NCI-H460 (cell line): ENCODE measurements at regions not wholly inside any gene's neighbourhood (a gene's known extent, or its start where the extent isn't known, plus 50 kb on each side); places are given as distances from the start of the nearest gene placed in this dataset.
A peak's percentile ranks its signal among the peaks of the same experiment; 100 is the strongest.
"Not testable (repeated sequence)": the region's sequence is repeated elsewhere in the genome, so short reads cannot be mapped to it uniquely, and the experiment has no call there.

Source experiments
- DNase-seq: peaks from one replicate; pipeline ENCODE4 v3.0.0-alpha.2; 2016; ENCODE audit warnings: low read depth; ENCODE audit errors: extremely low read depth

DNA sequence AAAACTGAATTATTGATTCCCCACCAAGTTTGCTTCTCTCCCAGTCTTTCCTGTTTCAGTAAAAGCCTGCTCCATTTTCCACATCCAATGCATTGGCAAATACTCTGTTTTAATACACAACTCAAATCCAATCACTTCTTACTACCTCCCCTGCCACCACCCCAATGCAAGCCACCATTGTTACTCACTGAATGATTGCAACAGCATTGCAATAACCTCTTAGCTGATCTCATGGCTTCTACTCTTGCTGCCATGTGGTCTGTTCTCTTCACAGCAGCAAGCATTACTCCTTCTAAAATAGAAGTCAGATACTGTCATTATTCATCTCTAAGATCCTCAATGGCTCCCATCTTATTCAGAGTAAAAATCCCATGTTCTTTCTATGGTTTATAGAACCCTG is 123.4 kb downstream of the ATP6V1G3 start:
- DNase-seq: no peak

DNA sequence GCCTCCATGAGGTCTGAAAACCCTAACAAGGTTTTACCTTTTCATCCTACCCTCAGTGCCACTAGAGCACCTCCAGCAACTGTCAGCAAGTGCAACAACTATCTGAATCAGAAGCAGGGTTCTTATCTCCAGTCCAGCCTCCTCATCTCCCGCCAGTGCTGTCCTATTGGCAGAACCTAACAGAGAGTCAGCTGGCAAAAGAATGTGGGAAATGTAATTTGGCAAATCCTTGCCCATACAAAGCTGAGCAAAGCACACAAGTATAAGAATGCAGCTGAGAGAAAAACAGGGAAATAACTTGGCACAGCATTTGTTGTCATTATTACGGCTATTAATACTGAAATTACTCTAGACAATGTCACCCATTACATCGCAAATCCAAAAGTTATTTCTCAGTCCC is 124.2 kb downstream of the ATP6V1G3 start:
- no peak for DNase-seq

GRCh38 chr1:198411240-198411639 is 129.2 kb downstream of the ATP6V1G3 start:
- no peak for DNase-seq

- DNase-seq: no peak
Observed at GRCh38 chr1:198408716-198409115, 131.8 kb downstream of the ATP6V1G3 start.

GRCh38 chr1:198404632-198405031 is 135.8 kb downstream of the ATP6V1G3 start:
- DNase-seq: not testable (repeated sequence)

DNA sequence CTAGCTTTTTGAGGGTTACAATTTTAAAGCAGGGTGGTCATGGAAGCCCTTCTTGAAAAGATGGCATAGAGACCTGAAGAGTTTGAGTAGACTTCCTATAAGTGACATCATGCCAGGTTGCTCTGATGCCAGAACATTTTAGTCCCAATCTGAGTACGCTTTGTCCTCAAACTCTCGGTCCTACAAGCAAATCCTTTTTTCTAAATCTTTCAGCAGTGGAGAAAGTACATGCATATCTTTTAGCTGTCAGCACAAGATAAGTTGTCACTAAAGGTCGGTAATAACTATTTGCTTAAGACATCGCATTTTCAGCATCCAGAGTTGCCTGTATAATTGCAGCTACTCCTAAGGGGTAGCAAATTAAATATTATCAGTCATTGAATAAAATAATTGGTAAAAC is 140.4 kb downstream of the ATP6V1G3 start:
- DNase-seq: no peak

DNA sequence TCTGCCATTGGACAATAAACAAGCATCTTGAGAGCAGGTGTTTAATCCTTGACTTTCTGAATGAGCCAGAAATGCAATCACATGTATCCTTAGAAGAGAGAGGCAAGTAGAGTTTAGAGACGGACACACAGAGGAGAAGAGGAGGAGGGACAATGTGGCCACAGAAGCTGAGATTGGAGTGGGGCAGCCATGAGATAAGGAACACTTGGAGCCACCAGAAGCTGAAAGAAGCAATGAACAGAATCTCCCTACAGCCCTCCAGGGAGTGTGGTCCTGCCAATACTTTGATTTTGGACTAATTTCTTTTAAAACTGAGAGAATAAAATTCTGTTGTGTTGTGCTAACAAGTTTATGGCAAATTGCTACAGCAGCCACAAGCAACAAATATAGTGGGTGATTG is 141.0 kb downstream of the ATP6V1G3 start:
- DNase-seq: no peak

- DNase-seq: no peak
Observed at GRCh38 chr1:198397208-198397808, 143.2 kb downstream of the ATP6V1G3 start.

GRCh38 chr1:198391393-198392020 is 149.0 kb downstream of the ATP6V1G3 start:
- DNase-seq: no peak

DNA sequence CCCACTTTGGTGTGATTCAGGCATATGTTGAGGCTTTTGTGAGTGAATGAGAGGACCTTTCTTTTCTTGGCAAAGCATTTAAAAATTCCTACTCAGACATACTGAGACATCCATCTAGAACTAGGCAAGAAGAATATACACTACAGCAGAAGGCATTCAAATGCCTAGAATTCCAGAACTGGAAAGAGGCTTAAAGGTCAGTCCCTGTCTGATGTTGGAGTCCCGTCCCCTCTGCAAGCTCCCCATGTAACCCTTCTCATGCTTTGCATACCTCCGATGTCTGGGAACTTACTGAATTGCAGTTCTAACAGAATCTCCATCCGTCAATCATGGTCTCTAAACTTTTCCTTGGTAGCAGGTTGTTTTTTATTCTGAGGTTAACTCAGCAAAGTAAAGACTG is 152.9 kb downstream of the ATP6V1G3 start:
- no peak for DNase-seq

DNA sequence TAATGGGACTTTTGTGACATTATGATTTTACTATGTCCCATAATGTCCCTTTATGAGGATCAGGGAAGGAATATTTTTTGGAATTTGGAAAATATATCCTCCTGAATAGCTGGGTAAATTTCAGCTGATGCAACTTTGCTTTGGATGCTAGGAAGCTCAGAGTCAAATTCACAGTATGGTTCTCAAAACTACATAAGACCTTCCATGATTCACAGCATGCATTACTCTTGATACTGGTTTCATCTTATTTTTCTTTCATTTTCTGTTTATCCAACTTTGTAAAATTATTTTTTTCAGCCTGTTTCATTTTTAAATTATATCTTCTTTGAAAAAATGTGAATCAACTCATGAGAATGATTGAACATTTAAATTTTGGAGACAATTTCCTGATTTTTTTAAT is 160.2 kb downstream of the ATP6V1G3 start:
- no peak for DNase-seq

DNA sequence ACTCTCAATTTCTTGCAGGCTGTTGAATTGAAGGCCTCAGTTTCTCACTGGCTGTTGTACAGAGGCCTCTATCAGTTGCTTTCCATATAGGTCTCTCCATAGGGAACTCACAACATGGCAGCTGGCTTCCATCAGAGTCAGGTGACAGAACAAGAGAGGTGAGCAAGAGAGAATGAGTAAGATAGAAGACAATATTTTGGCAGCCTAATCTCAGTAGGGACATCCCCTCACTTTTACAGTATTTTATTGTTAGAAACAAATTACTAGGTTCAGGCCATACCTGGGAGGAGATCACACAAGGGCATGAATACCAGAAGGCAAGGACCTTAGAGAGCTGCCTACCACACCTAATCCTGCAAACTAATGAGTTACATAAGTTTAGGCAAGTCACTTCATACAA is 162.8 kb downstream of the ATP6V1G3 start:
- no peak for DNase-seq

- DNase-seq: no peak
Observed at GRCh38 chr1:198374288-198374687, 166.2 kb downstream of the ATP6V1G3 start.

DNA sequence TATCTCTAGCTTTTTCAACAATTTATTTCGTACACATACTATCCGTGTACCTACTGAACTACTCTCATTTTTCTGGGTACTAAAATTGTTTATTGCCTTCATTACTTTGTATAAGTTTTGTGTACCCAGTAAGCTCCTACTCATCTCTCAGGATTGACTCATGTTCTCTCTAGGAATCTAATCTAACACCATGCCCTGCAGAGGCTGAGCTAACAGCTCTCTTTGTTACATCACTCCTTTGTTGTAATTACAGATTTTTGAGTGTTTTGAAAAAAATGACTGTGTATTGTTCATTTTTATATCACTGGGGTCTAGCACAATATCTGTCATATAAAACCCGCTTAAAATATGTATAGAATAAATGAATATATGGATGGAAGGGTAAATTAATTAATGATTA is 167.1 kb downstream of the ATP6V1G3 start:
- peak; percentile 16 for DNase-seq
